22Rv1 (cell line): ENCODE measurements at regions not wholly inside any gene's neighbourhood (a gene's known extent, or its start where the extent isn't known, plus 50 kb on each side); places are given as distances from the start of the nearest gene placed in this dataset.

Experiments used
- H3K27ac ChIP-seq: fragments of 450-650 bp; 2 replicates; pipeline ENCODE4 v1.5.1; 2017
- CTCF ChIP-seq: fragments of 450-650 bp; IDR thresholded peaks from 2 replicates; pipeline ENCODE4 v1.5.1; 2017; ENCODE audit warnings: mild to moderate bottlenecking
- ZFX ChIP-seq: fragments of 450-650 bp; IDR thresholded peaks from 2 replicates; pipeline ENCODE4 v1.6.1; 2017; ENCODE audit warnings: antibody characterized with exemption, borderline replicate concordance

- H3K27ac ChIP-seq: no peak overlapping the region
- no peak for TF ChIP-seq ZFX
- TF ChIP-seq CTCF: no peak
Observed at GRCh38 chr5:8230868-8231267, 361.9 kb downstream of the MTRR start.

GRCh38 chr5:8233479-8233878, 364.5 kb downstream of the MTRR start:
- no peak for TF ChIP-seq CTCF

GRCh38 chr5:8234179-8234770, 365.3 kb downstream of the MTRR start:
- no peak overlapping the region for H3K27ac ChIP-seq
- TF ChIP-seq ZFX (no peak), CTCF (no peak)

More at GRCh38 chr5:8233479-8233878, 364.5 kb downstream of the MTRR start:
- H3K27ac ChIP-seq: no peak overlapping the region

GRCh38 chr5:8238080-8238479, 369.1 kb downstream of the MTRR start:
- H3K27ac ChIP-seq: no peak overlapping the region
- TF ChIP-seq ZFX (no peak), CTCF (no peak)

GRCh38 chr5:8239198-8239597, 370.2 kb downstream of the MTRR start:
- no peak overlapping the region for H3K27ac ChIP-seq

GRCh38 chr5:8239646-8240045, 370.7 kb downstream of the MTRR start:
- no peak overlapping the region for H3K27ac ChIP-seq
- no peak for TF ChIP-seq ZFX
- no peak for TF ChIP-seq CTCF

More at GRCh38 chr5:8239198-8239597, 370.2 kb downstream of the MTRR start:
- TF ChIP-seq CTCF (no peak), ZFX (no peak)

- H3K27ac ChIP-seq: no peak overlapping the region
- no peak for TF ChIP-seq ZFX
- TF ChIP-seq CTCF: no peak
Observed at GRCh38 chr5:8241076-8241475, 372.1 kb downstream of the MTRR start.
